AG08395 (cell line): ENCODE measurements at regions not wholly inside any gene's neighbourhood (a gene's known extent, or its start where the extent isn't known, plus 50 kb on each side); places are given as distances from the start of the nearest gene placed in this dataset.

ENCODE experiments used
- DNase-seq: peaks from one replicate; pipeline ENCODE4 v3.0.0; 2012; ENCODE audit warnings: mixed read lengths, low spot score

- no peak for DNase-seq
These were observed 136.2 kb upstream of the ZBTB40 start for GRCh38 chr1:22315315-22316078.

- no peak for DNase-seq
These were observed 134.3 kb upstream of the ZBTB40 start for GRCh38 chr1:22317231-22317919.

- no peak for DNase-seq
These were observed 133.8 kb upstream of the ZBTB40 start for GRCh38 chr1:22317920-22318243.

DNA sequence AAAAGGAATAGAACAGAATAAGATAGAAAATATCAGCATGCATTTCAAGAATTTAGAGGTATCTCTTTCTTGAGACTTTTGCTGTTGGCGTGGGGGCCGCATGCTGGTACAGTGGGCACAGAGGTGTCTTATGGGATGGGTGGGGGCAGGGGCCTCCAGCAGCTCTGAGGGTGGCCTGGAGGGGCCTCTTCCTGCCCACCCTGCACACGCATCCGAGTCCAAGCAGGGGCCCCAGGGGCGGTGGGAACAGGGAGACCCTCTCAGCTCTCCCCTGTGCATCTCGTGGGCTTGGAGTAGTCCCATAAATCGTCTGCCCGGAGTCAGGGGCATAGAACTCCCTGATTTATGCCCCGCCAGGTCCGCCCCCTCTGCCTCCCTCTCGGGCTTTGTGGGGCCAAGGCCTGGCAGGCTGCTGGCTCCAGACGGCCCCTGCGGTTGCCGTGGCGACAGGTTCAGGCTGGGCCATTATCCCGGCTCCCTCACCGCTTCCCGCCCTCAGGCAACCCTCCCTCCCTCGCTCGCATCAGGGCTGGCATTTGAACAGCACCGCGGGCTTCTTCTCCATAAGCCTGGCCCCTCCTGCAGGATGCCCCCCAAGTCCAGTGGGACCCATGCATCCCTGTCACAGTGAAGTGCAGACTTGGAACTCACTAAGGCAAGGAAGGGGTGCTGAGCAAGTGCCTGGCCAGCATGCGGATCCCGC, 133.2 kb upstream of the ZBTB40 start:
- DNase-seq = no peak

- no peak for DNase-seq
These were observed 132.0 kb upstream of the ZBTB40 start for GRCh38 chr1:22319608-22320007.

DNA sequence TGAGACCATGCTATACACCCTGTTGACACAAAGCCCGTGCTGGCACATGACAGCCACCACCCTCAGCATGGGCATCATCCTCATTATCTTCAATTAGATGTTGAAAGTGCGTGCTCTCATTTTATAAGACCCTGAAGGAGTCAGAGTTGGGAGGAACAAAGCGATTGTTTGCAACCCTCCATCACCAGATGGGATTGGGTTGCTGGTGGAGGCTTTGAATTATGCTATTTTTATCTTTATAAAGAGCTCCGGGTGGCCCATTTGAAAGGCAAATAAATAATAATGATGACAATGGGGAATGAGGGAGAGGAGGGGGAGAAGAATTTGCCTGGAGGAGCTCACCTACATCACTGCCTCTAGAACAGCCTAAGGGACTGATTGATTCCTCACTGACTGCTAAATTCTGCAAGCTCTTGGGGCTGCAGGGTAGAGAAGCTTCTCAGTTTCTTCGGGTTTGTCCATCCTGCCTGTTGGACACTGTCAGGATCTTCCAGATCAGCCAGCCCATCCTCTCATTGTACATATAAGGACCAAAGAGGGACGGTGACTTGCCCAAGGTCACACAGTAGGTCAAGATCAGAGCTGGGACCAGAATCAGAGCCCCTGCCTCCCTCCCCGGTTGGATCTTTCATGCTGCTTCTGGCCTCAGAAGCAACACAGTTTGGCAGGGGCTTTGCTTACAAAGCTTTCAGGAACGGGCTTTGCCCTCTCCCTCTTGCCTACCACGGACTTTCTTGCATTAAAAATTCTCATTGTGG, 130.9 kb upstream of the ZBTB40 start:
- no peak for DNase-seq

- no peak for DNase-seq
These were observed 129.7 kb upstream of the ZBTB40 start for GRCh38 chr1:22321917-22322316.

GRCh38 chr1:22323141-22323845, 128.4 kb upstream of the ZBTB40 start:
- DNase-seq = no peak

DNA sequence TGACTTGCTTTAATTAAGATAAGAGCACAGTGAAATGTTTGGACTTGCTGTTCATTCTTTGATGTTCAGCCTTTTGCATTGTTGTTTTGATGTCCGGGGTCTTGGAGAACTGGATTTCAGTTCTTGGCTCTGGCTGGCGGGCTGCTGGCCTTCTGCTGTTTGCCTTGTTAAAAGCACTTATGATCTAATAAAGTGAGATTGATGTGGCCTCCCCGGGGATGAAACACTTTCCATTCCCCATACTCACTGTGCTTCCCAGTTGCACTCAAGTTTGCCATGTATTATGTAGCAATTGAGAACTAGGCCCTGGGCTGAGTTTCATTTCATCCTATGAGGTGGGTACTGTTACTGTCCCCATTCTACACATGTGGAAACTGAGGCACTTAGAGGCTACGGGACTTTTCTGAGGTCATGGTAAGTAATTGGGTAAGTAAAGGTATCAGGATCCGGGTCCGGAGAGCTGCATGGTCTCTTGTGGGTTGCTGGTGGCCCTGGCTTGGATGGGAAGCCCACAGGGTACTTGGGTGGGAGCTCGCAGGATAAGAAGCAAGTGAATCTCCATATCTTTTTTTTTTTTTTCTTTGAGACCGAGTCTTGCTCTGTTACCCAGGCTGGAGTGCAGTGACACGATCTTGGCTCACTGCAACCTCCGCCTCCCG, 127.7 kb upstream of the ZBTB40 start:
- DNase-seq = no peak

DNA sequence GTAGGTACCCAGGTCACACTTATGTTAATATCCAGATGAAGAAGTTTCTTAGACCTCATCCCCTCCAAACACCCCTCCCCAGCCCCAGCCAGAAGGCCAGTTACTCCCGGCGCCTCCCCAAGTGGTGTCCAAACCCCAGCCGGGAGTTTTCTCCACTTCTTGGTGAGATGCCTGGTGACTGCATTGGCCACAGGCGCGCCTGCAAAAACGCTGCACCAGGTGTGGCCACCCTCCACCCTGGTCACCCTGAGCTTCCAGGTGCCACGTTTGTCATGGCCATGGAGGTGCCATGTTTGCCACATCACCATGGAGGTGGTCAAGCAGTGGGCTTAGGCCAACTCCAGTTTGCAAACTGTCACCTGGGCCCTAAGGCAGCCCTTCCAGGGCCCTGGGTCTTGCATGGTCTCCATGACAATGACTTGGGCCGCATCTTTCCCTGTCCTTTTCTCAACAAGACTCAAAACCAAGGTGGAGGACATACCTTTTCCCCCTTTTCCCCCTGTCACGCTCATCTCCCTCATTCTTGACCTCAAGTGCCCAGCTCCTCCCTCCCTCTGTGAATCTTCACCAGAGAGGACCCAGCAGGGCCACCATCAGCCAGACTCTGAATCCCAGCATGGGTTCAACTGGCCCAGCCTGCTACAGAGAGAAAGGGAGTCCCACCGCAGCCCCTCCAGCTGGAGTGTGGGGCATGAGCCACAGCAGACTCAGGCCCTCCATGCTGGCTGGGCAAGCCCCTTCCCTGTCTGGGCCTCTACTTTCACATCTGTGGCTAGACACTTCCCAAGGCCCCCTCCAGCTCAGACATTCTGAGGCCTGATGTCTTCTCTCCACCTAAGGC, 125.9 kb upstream of the ZBTB40 start:
- DNase-seq = no peak

GRCh38 chr1:22326372-22326915, 125.2 kb upstream of the ZBTB40 start:
- no peak for DNase-seq

DNA sequence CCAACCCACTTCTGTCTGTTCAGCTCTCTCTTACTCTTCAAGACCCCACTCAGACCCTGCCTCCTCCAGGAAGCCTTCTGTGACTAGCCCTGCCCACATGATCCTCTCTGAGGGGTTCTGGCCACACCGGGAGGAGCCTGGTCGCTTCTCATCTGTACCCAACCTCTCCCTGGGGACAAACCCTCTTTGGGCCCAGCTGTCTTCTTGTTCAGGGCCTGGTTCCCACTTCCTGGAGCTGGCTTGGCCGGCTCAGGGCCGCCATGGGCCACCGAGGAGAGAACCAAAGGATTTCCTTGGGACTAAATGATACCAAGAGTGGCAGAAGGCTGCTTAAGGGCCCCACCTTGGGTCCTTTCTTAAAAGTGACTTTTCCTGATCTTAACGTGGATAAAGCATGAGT, 124.7 kb upstream of the ZBTB40 start:
- no peak for DNase-seq

DNA sequence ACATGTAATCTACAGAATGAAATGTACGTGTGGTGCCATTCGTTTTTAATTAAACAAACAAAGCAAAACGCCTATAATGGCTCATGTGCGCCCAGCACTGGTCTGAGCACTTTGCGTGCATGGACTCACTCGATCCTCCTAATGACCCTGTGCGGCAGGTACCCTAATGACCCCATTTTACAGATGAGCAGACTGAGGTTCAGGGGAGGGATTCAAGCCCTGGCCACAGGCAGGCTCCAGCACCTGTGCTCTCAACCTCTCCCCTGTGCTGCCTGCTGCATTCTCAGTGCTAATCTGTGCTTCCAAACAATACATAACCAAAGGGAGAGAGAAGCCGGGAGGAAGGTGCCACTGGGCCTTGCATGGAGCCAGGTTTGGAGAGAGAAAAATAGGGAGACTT, 124.2 kb upstream of the ZBTB40 start:
- DNase-seq = no peak

- DNase-seq = no peak
These were observed 123.1 kb upstream of the ZBTB40 start for GRCh38 chr1:22328331-22329147.

- no peak for DNase-seq
These were observed 122.5 kb upstream of the ZBTB40 start for GRCh38 chr1:22329148-22329515.

GRCh38 chr1:22330092-22330759, 121.4 kb upstream of the ZBTB40 start:
- DNase-seq = no peak

- DNase-seq = no peak
These were observed 120.9 kb upstream of the ZBTB40 start for GRCh38 chr1:22330760-22331119.

- no peak for DNase-seq
These were observed 119.8 kb upstream of the ZBTB40 start for GRCh38 chr1:22331618-22332423.
